ENCODE measurements at regions not wholly inside any gene's neighbourhood (a gene's known extent, or its start where the extent isn't known, plus 50 kb on each side); places are given as distances from the start of the nearest gene placed in this dataset.

DNA sequence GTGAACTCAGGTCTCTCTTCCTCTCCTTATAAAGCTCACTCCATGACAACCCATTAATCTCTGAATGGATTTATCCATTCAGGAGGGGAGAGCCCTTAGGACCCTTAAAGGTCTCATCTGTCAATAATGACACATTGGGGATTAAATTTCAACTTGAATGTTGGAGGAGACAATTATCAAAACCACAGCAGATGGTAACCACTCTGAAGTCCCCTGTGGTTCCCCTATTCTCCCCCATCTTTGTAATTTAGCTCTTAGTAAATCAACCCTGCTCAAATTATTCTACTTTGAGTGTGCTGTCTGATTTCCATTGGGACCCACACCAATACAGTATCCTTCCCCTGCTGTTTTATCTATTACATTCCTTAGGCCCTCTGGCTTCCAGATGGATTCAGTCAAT, 72.0 kb upstream of the RAI14 start:
- Histone ChIP-seq H3K9me3 (replicated peaks; ENCODE audit: control insufficient read depth, insufficient read depth, low read depth, low read length) (no peaks in the 10 kb centered on the region), H4K20me1 (replicated peaks; ENCODE audit: control insufficient read depth, insufficient read depth, low read length) (no peaks in the 10 kb centered on the region), H3K79me2 (ENCODE audit: control insufficient read depth, insufficient read depth, low read length) (no peaks in the 10 kb centered on the region), H3K4me1 (replicated peaks in 1 of 2; ENCODE audit: control insufficient read depth in 2 of 2, insufficient read depth in 2 of 2, low read length in 2 of 2) (peaks cover 20 to 47% of the 10 kb centered on the region in 2 experiments), H3K9ac (ENCODE audit: insufficient read depth in 1 of 2, low read depth in 2 of 2, low read length in 2 of 2) (no peak overlapping the region), H3K36me3 (ENCODE audit: control insufficient read depth, insufficient read depth, low read length) (no peaks in the 10 kb centered on the region), H3K4me2 (ENCODE audit: insufficient read depth, low read length) (no peak overlapping the region), H3K4me3 (no peak overlapping the region), H3K27me3 (ENCODE audit: control insufficient read depth in 2 of 2, insufficient read depth in 2 of 2, low read length in 2 of 2) (no peaks in the 10 kb centered on the region), H3K27ac (ENCODE audit: extremely low read depth, low read depth, low read length) (no peak overlapping the region), H3K9me1 (ENCODE audit: control insufficient read depth, insufficient read depth, low read length) (no peaks in the 10 kb centered on the region), H2AFZ (ENCODE audit: low read depth, low read length) (no peak overlapping the region)
- ATAC-seq (no peak), DNase-seq (ENCODE audit: extremely low read depth in 1 of 4, low spot score in 3 of 4) (no peak), FAIRE-seq (no peak)
- intact Hi-C loops (cut with micrococcal nuclease) (no loop called here), in situ Hi-C loops (cut with MboI) (no loop called here)
- ChIA-PET POLR2A (interaction anchor here (0.8 to 1.2 kb wide), 2 partner anchors 27 to 153 kb away, joined by 3 read pairs; no protein-coding TSS in a partner anchor), CTCF (ENCODE audit: low intra/inter-chr PET ratio) (no interaction called here)
- no TSS peak for BruUV-seq (replicated peaks)
- TF ChIP-seq MAFG (tag; conservative IDR thresholded peaks at IDR 0.05) (no peak), DNMT1 (IDR thresholded peaks at IDR 0.05) (no peak), U2AF1 (optimal IDR thresholded peaks at IDR 0.05; ENCODE audit: low read depth, low read length) (no peak), NKRF (IDR thresholded peaks at IDR 0.05; ENCODE audit: borderline replicate concordance) (no peak), ARID1B (IDR thresholded peaks at IDR 0.05) (no peak), SETDB1 (IDR thresholded peaks at IDR 0.05; ENCODE audit: low read length) (no peak), TOE1 (IDR thresholded peaks at IDR 0.05; ENCODE audit: borderline replicate concordance) (no peak), TOE1 (CRISPR knock-in tag; IDR thresholded peaks at IDR 0.05; ENCODE audit: borderline replicate concordance, low read depth) (no peak), ZFX (CRISPR knock-in tag; IDR thresholded peaks at IDR 0.05) (no peak), ARNT (IDR thresholded peaks at IDR 0.05) (no peak), ZNF609 (CRISPR knock-in tag; IDR thresholded peaks at IDR 0.05; ENCODE audit: borderline replicate concordance) (no peak)

Data from K562 (cell line).